Smooth muscle cell (in vitro differentiated cells): ENCODE measurements at regions not wholly inside any gene's neighbourhood (a gene's known extent, or its start where the extent isn't known, plus 50 kb on each side); places are given as distances from the start of the nearest gene placed in this dataset.

Experiments
- DNase-seq: peaks from one replicate; lab custom pipeline; 2025; ENCODE audit not compliant: unreplicated experiment; lab: John Stamatoyannopoulos, UW
- H2AFZ ChIP-seq: fragments of 200-600 bp; sonication (generic); 2 replicates; pipeline ENCODE4 v1.6.0; 2016; ENCODE audit warnings: antibody characterized with exemption, low read depth, mild to moderate bottlenecking
- H3F3A ChIP-seq: fragments of 200-600 bp; sonication (generic); 2 replicates; pipeline ENCODE4 v1.6.0; 2017; ENCODE audit warnings: antibody characterized with exemption, low read depth
- H3K27ac ChIP-seq: fragments of 200-600 bp; sonication (generic); 2 replicates; pipeline ENCODE4 v1.5.1; 2016; ENCODE audit warnings: low read depth, mild to moderate bottlenecking
- H3K27me3 ChIP-seq: fragments of 200-600 bp; sonication (generic); 2 replicates; pipeline ENCODE4 v1.6.1; 2016; ENCODE audit warnings: low read depth, mild to moderate bottlenecking
- H3K36me3 ChIP-seq: fragments of 200-600 bp; sonication (generic); 2 replicates; pipeline ENCODE4 v1.5.1; 2016; ENCODE audit warnings: low read depth
- H3K4me1 ChIP-seq: fragments of 200-600 bp; sonication (generic); 2 replicates; pipeline ENCODE4 v1.5.1; 2016; ENCODE audit warnings: low read depth
- H3K4me2 ChIP-seq: fragments of 200-600 bp; sonication (generic); 2 replicates; pipeline ENCODE4 v1.6.0; 2016; ENCODE audit warnings: mild to moderate bottlenecking
- H3K4me3 ChIP-seq: fragments of 200-600 bp; sonication (generic); 2 replicates; pipeline ENCODE4 v1.5.1; 2016; ENCODE audit warnings: mild to moderate bottlenecking
- H3K79me2 ChIP-seq: fragments of 200-600 bp; sonication (generic); 2 replicates; pipeline ENCODE4 v1.6.0; 2016; ENCODE audit warnings: low read depth, mild to moderate bottlenecking
- H3K9ac ChIP-seq: fragments of 200-600 bp; sonication (generic); 2 replicates; pipeline ENCODE4 v1.6.0; 2016; ENCODE audit warnings: low read depth
- H3K9me3 ChIP-seq: fragments of 200-600 bp; sonication (generic); replicated peaks from 2 replicates; pipeline ENCODE4 v1.5.1; 2016; ENCODE audit warnings: low read depth
- H4K20me1 ChIP-seq: fragments of 200-600 bp; sonication (generic); 2 replicates; pipeline ENCODE4 v1.6.0; 2016; ENCODE audit warnings: low read depth
- CTCF ChIP-seq: fragments of 200-600 bp; sonication (generic); IDR thresholded peaks from 2 replicates; pipeline ENCODE4 v1.5.1; 2017; ENCODE audit warnings: borderline replicate concordance, mild to moderate bottlenecking, antibody characterized with exemption; ENCODE audit not compliant: insufficient read depth, poor library complexity, severe bottlenecking
- WGBS: methylation state at CpG from one replicate; pipeline ENCODE4 v1.1.7; 2016; ENCODE audit warnings: low lambda C conversion rate; 5-methylcytosine and 5-hydroxymethylcytosine counted together

- WGBS, result 30% methylated on average over 8 of the region's 8 CpGs
- peaks cover 4% of the 10 kb centered on the region for H3K4me1 ChIP-seq
- DNase-seq, result peak; percentile 4
- H3K9ac ChIP-seq, result no peak overlapping the region
- no peaks in the 10 kb centered on the region for H3K79me2 ChIP-seq
- peak overlapping the region; percentile 56 for H2AFZ ChIP-seq
- H3K27me3 ChIP-seq, result no peaks in the 10 kb centered on the region
- H3K4me3 ChIP-seq, result peak overlapping the region; percentile 40
- H3K4me2 ChIP-seq, result peak overlapping the region; percentile 83
- peak; percentile 46 for TF ChIP-seq CTCF
- H3K36me3 ChIP-seq, result no peaks in the 10 kb centered on the region
- no peak overlapping the region for H3K27ac ChIP-seq
- no peaks in the 10 kb centered on the region for H3K9me3 ChIP-seq
- no peaks in the 10 kb centered on the region for H4K20me1 ChIP-seq
- H3F3A ChIP-seq, result no peaks in the 10 kb centered on the region
Observed at GRCh38 chr4:130563185-130563888, 1467.4 kb downstream of the C4orf33 start.

- H4K20me1 ChIP-seq, result no peaks in the 10 kb centered on the region
- TF ChIP-seq CTCF, result no peak
- DNase-seq, result no peak
- H3K4me1 ChIP-seq, result peaks cover 4% of the 10 kb centered on the region
- peak overlapping the region; percentile 83 for H3K4me2 ChIP-seq
- no peak overlapping the region for H3K27ac ChIP-seq
- peak overlapping the region; percentile 56 for H2AFZ ChIP-seq
- WGBS, result 80% methylated on average over 1 of the region's 1 CpG
- H3F3A ChIP-seq, result no peaks in the 10 kb centered on the region
- no peaks in the 10 kb centered on the region for H3K27me3 ChIP-seq
- H3K4me3 ChIP-seq, result peak overlapping the region; percentile 40
- no peaks in the 10 kb centered on the region for H3K36me3 ChIP-seq
- H3K9ac ChIP-seq, result no peak overlapping the region
- peaks cover 2% of the 10 kb centered on the region for H3K9me3 ChIP-seq
- H3K79me2 ChIP-seq, result no peaks in the 10 kb centered on the region
Observed at GRCh38 chr4:130563889-130564418, 1468.0 kb downstream of the C4orf33 start.

GRCh38 chr4:130568746-130569145, 1472.8 kb downstream of the C4orf33 start:
- H3K36me3 ChIP-seq, result no peaks in the 10 kb centered on the region
- H3F3A ChIP-seq, result no peaks in the 10 kb centered on the region
- H3K4me1 ChIP-seq, result no peaks in the 10 kb centered on the region
- H3K4me3 ChIP-seq, result no peak overlapping the region
- no peak overlapping the region for H3K27ac ChIP-seq
- H3K4me2 ChIP-seq, result no peak overlapping the region
- DNase-seq, result no peak
- H3K9me3 ChIP-seq, result peaks cover 4% of the 10 kb centered on the region
- H2AFZ ChIP-seq, result no peak overlapping the region
- H3K27me3 ChIP-seq, result no peaks in the 10 kb centered on the region
- H4K20me1 ChIP-seq, result no peaks in the 10 kb centered on the region
- no peak for TF ChIP-seq CTCF
- H3K9ac ChIP-seq, result no peak overlapping the region
- 88% methylated on average over 1 of the region's 1 CpG for WGBS
- H3K79me2 ChIP-seq, result no peaks in the 10 kb centered on the region

- no peak for TF ChIP-seq CTCF
- Histone ChIP-seq H3F3A (no peaks in the 10 kb centered on the region), H3K4me1 (peaks cover 4% of the 10 kb centered on the region), H3K9ac (no peak overlapping the region), H3K27ac (no peak overlapping the region), H3K27me3 (no peaks in the 10 kb centered on the region), H3K79me2 (no peaks in the 10 kb centered on the region), H2AFZ (no peak overlapping the region), H4K20me1 (no peaks in the 10 kb centered on the region), H3K9me3 (peaks cover 4% of the 10 kb centered on the region), H3K36me3 (no peaks in the 10 kb centered on the region), H3K4me3 (no peak overlapping the region), H3K4me2 (no peak overlapping the region)
- DNase-seq, result no peak
- WGBS, result 83% methylated on average over 1 of the region's 1 CpG
Observed at GRCh38 chr4:130573742-130574141, 1477.8 kb downstream of the C4orf33 start.
